Testis (tissue), 2 donors: ENCODE measurements at regions not wholly inside any gene's neighbourhood (a gene's known extent, or its start where the extent isn't known, plus 50 kb on each side); places are given as distances from the start of the nearest gene placed in this dataset.

ENCODE experiments used
- POLR2A ChIP-seq: fragments of 450-650 bp; IDR thresholded peaks from one replicate; pipeline ENCODE4 v1.6.1; 2017; ENCODE audit warnings: antibody characterized with exemption, mild to moderate bottlenecking, moderate library complexity
- TF ChIP-seq, protein P1 (sequence below), 3 experiments: fragments of 450-650 bp in 2 of 3; fragments of 200-600 bp in 1 of 3; sonication (generic) in 1 of 3; IDR thresholded peaks; one replicate each; pipeline ENCODE4 v1.5.1; 2016 to 2019; ENCODE audit warnings: antibody characterized with exemption in 3 of 3, mild to moderate bottlenecking in 2 of 3, moderate library complexity in 1 of 3

DNA sequence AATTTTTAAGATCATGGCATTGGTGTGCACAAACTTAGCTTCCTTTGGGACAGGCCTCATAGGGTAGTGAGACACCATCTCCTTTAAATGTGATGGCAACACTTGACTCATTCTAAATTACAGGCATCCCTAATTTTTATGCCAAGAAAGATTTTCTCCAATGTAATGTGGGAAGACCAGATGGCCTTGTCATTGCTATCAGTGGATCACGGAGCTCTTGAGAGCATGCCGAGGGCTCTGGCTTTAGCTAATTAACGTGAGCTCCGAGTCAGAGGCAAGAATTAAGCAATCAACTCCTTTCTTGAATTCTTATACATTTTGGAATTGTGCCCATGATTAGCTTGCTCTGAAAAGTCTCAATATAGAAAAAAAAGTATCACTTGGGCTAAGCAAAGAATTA, 215.8 kb downstream of the LRRC70 start:
- TF ChIP-seq POLR2A = no peak
- TF ChIP-seq, protein P1, sequence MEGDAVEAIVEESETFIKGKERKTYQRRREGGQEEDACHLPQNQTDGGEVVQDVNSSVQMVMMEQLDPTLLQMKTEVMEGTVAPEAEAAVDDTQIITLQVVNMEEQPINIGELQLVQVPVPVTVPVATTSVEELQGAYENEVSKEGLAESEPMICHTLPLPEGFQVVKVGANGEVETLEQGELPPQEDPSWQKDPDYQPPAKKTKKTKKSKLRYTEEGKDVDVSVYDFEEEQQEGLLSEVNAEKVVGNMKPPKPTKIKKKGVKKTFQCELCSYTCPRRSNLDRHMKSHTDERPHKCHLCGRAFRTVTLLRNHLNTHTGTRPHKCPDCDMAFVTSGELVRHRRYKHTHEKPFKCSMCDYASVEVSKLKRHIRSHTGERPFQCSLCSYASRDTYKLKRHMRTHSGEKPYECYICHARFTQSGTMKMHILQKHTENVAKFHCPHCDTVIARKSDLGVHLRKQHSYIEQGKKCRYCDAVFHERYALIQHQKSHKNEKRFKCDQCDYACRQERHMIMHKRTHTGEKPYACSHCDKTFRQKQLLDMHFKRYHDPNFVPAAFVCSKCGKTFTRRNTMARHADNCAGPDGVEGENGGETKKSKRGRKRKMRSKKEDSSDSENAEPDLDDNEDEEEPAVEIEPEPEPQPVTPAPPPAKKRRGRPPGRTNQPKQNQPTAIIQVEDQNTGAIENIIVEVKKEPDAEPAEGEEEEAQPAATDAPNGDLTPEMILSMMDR (IDR thresholded peaks at IDR 0.05) = no peak
